ENCODE measurements at regions not wholly inside any gene's neighbourhood (a gene's known extent, or its start where the extent isn't known, plus 50 kb on each side); places are given as distances from the start of the nearest gene placed in this dataset.

- no peak for TF ChIP-seq YY1 (IDR thresholded peaks at IDR 0.05; ENCODE audit: insufficient read depth, insufficient replicate concordance, low read depth, low read length)
- no peak for TF ChIP-seq ZNF740 (CRISPR knock-in tag; IDR thresholded peaks at IDR 0.05)
- TF ChIP-seq ARID3A (IDR thresholded peaks at IDR 0.05; ENCODE audit: low read depth, low read length), result 0 out of 2 replicates have a peak, but pooled peaks have one; percentile 11
Measured at GRCh38 chr2:234135750-234136221, 85.3 kb downstream of the SPP2 start (continued).

GRCh38 chr2:234134496-234134895 is 84.0 kb downstream of the SPP2 start:
- intact Hi-C loops (cut with micrococcal nuclease; ENCODE audit: unreplicated experiment) (no loop called here), in situ Hi-C loops (cut with HindIII; ENCODE audit: extremely low pct_ligation_motif_present, low pct_unique_long_range_greater_than_20kb) (loop anchor here (10.0 kb wide), 1 partner anchor 980 kb away; no protein-coding TSS in a partner anchor)
- Histone ChIP-seq H3K27ac (ENCODE audit: extremely low read length, insufficient read depth, low read length) (no peak overlapping the region), H4K20me1 (ENCODE audit: insufficient read depth, low read length) (no peaks in the 10 kb centered on the region), H3K9me3 (ENCODE audit: low read length) (no peaks in the 10 kb centered on the region), H3K79me2 (ENCODE audit: insufficient read depth, low read length) (no peaks in the 10 kb centered on the region), H3K4me1 (ENCODE audit: insufficient read depth, low read length) (no peaks in the 10 kb centered on the region), H3K27me3 (ENCODE audit: control insufficient read depth in 1 of 2, insufficient read depth in 2 of 2, low read length in 2 of 2) (no peaks in the 10 kb centered on the region; a peak in 1 of 5 replicates), H3K9ac (ENCODE audit: insufficient read depth, low read depth, low read length) (no peak overlapping the region), H3K4me3 (replicated peaks in 1 of 3; ENCODE audit: insufficient read depth in 1 of 3, low read depth in 2 of 3, low read length in 3 of 3) (no peak overlapping the region), H2AFZ (ENCODE audit: low read length) (no peak overlapping the region), H3K4me2 (ENCODE audit: low read depth, low read length) (no peak overlapping the region), H3K36me3 (replicated peaks in 1 of 2; ENCODE audit: control insufficient read depth in 1 of 2, insufficient read depth in 2 of 2, low read length in 2 of 2) (no peaks in the 10 kb centered on the region)
- CTCF ChIA-PET (ENCODE audit: low intra/inter-chr PET ratio, low total read pairs), result interaction anchor here (1.2 to 2.2 kb wide), 3 partner anchors 124 to 410 kb away, joined by 3 to 10 read pairs (median 7); no protein-coding TSS in a partner anchor
- POLR2A ChIA-PET, result no interaction called here
- ATAC-seq (no peak), FAIRE-seq (no peak), DNase-seq (ENCODE audit: low spot score) (no peak)
- 50% methylated on average over 6 of the region's 6 CpGs for WGBS (ENCODE audit: low lambda C conversion rate)
- no TSS peak for BruUV-seq (replicated peaks)
- no peak for TF ChIP-seq SP1 (IDR thresholded peaks at IDR 0.05)
- TF ChIP-seq SP1 (CRISPR knock-in tag; IDR thresholded peaks at IDR 0.05), result no peak
- no peak for TF ChIP-seq ZNF775 (CRISPR knock-in tag; IDR thresholded peaks at IDR 0.05; ENCODE audit: borderline replicate concordance)
- no peak for TF ChIP-seq DMAP1 (CRISPR knock-in tag; IDR thresholded peaks at IDR 0.05)
- no peak for TF ChIP-seq SP140L (CRISPR knock-in tag; IDR thresholded peaks at IDR 0.05; ENCODE audit: borderline replicate concordance)
- no peak for TF ChIP-seq ISX (CRISPR knock-in tag; conservative IDR thresholded peaks at IDR 0.05)
- TF ChIP-seq HINFP (CRISPR knock-in tag; IDR thresholded peaks at IDR 0.05; ENCODE audit: low read depth), result no peak
- TF ChIP-seq ZBTB10 (CRISPR knock-in tag; IDR thresholded peaks at IDR 0.05; ENCODE audit: borderline replicate concordance), result no peak
- TF ChIP-seq NFAT5 (CRISPR knock-in tag; IDR thresholded peaks at IDR 0.05), result no peak

Measured in HepG2 (cell line).